ENCODE measurements at regions not wholly inside any gene's neighbourhood (a gene's known extent, or its start where the extent isn't known, plus 50 kb on each side); places are given as distances from the start of the nearest gene placed in this dataset.

DNA sequence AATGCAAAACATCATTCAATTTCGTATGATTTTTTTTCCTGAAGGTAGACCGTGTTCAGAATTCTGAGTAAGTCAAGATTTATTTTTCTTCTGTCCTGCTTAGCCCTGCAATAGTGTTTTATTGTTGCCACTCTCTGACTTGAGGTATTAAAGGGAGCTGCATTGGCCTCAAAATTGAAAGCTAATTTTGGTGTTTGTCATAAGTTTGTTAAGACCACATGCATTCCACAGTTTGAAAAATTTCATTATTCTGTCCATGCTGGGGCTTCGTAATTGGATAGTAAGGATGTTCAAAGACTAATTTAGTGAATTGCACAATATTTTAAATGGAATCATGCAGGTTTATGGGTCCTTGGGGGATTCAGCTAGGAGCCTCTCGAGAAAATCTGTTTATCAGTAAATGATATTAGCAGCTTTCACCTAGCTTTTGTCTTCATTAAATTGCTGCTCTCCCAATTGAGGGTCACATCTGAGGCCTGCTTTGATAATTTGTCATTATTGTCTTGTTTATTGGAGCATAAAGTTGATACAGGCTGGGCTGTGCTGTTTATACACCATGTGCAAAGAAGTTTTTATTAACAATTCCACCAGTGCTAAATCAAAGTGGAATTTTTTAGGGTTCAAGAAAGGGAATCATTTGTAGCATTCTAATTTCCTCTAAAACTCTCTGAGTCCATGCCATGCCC lies 339.8 kb upstream of the OBI1 start:
- Mint-ChIP-seq H3K36me3 (no peaks in the 10 kb centered on the region), H3K27me3 (ENCODE audit: low read depth) (no peaks in the 10 kb centered on the region), H3K9me3 (no peaks in the 10 kb centered on the region), H3K4me1 (peaks cover 16% of the 10 kb centered on the region), H3K4me3 (no peak overlapping the region), H3K27ac (no peak overlapping the region)
- ChIA-PET CTCF (no interaction called here), POLR2A (no interaction called here)
- DNase-seq (ENCODE audit: low spot score) (no peak), ATAC-seq (no peak)
- TF ChIP-seq GABPB1 (CRISPR knock-in tag; IDR thresholded peaks at IDR 0.05) (no peak), GRHL2 (CRISPR knock-in tag; IDR thresholded peaks at IDR 0.05; ENCODE audit: insufficient replicate concordance, severe bottlenecking) (no peak), SOX15 (CRISPR knock-in tag; IDR thresholded peaks at IDR 0.05) (no peak), ZNF317 (CRISPR knock-in tag; IDR thresholded peaks at IDR 0.05; ENCODE audit: borderline replicate concordance, low read depth) (no peak), SMAD3 (CRISPR knock-in tag; IDR thresholded peaks at IDR 0.05; ENCODE audit: borderline replicate concordance) (no peak), TP53 (CRISPR knock-in tag; IDR thresholded peaks at IDR 0.05) (no peak), NR2C2 (CRISPR knock-in tag; IDR thresholded peaks at IDR 0.05) (no peak), ESRRA (CRISPR knock-in tag; IDR thresholded peaks at IDR 0.05; ENCODE audit: borderline replicate concordance) (no peak), SP1 (CRISPR knock-in tag; conservative IDR thresholded peaks at IDR 0.05) (no peak), TEAD4 (CRISPR knock-in tag; IDR thresholded peaks at IDR 0.05) (no peak)
- TF ChIP-seq, protein P1, sequence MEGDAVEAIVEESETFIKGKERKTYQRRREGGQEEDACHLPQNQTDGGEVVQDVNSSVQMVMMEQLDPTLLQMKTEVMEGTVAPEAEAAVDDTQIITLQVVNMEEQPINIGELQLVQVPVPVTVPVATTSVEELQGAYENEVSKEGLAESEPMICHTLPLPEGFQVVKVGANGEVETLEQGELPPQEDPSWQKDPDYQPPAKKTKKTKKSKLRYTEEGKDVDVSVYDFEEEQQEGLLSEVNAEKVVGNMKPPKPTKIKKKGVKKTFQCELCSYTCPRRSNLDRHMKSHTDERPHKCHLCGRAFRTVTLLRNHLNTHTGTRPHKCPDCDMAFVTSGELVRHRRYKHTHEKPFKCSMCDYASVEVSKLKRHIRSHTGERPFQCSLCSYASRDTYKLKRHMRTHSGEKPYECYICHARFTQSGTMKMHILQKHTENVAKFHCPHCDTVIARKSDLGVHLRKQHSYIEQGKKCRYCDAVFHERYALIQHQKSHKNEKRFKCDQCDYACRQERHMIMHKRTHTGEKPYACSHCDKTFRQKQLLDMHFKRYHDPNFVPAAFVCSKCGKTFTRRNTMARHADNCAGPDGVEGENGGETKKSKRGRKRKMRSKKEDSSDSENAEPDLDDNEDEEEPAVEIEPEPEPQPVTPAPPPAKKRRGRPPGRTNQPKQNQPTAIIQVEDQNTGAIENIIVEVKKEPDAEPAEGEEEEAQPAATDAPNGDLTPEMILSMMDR (IDR thresholded peaks at IDR 0.05) = no peak
- TF ChIP-seq, protein P2, sequence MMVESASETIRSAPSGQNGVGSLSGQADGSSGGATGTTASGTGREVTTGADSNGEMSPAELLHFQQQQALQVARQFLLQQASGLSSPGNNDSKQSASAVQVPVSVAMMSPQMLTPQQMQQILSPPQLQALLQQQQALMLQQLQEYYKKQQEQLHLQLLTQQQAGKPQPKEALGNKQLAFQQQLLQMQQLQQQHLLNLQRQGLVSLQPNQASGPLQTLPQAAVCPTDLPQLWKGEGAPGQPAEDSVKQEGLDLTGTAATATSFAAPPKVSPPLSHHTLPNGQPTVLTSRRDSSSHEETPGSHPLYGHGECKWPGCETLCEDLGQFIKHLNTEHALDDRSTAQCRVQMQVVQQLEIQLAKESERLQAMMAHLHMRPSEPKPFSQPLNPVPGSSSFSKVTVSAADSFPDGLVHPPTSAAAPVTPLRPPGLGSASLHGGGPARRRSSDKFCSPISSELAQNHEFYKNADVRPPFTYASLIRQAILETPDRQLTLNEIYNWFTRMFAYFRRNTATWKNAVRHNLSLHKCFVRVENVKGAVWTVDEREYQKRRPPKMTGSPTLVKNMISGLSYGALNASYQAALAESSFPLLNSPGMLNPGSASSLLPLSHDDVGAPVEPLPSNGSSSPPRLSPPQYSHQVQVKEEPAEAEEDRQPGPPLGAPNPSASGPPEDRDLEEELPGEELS (CRISPR knock-in tag; IDR thresholded peaks at IDR 0.05) = no peak
- TF ChIP-seq, protein P3, sequence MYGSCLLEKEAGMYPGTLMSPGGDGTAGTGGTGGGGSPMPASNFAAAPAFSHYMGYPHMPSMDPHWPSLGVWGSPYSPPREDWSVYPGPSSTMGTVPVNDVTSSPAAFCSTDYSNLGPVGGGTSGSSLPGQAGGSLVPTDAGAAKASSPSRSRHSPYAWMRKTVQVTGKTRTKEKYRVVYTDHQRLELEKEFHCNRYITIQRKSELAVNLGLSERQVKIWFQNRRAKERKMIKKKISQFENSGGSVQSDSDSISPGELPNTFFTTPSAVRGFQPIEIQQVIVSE (CRISPR knock-in tag; IDR thresholded peaks at IDR 0.05; ENCODE audit: borderline replicate concordance) = no peak
- TF ChIP-seq, protein P4, sequence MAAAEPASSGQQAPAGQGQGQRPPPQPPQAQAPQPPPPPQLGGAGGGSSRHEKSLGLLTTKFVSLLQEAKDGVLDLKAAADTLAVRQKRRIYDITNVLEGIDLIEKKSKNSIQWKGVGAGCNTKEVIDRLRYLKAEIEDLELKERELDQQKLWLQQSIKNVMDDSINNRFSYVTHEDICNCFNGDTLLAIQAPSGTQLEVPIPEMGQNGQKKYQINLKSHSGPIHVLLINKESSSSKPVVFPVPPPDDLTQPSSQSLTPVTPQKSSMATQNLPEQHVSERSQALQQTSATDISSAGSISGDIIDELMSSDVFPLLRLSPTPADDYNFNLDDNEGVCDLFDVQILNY (CRISPR knock-in tag; IDR thresholded peaks at IDR 0.05) = no peak
- TF ChIP-seq, protein P5, sequence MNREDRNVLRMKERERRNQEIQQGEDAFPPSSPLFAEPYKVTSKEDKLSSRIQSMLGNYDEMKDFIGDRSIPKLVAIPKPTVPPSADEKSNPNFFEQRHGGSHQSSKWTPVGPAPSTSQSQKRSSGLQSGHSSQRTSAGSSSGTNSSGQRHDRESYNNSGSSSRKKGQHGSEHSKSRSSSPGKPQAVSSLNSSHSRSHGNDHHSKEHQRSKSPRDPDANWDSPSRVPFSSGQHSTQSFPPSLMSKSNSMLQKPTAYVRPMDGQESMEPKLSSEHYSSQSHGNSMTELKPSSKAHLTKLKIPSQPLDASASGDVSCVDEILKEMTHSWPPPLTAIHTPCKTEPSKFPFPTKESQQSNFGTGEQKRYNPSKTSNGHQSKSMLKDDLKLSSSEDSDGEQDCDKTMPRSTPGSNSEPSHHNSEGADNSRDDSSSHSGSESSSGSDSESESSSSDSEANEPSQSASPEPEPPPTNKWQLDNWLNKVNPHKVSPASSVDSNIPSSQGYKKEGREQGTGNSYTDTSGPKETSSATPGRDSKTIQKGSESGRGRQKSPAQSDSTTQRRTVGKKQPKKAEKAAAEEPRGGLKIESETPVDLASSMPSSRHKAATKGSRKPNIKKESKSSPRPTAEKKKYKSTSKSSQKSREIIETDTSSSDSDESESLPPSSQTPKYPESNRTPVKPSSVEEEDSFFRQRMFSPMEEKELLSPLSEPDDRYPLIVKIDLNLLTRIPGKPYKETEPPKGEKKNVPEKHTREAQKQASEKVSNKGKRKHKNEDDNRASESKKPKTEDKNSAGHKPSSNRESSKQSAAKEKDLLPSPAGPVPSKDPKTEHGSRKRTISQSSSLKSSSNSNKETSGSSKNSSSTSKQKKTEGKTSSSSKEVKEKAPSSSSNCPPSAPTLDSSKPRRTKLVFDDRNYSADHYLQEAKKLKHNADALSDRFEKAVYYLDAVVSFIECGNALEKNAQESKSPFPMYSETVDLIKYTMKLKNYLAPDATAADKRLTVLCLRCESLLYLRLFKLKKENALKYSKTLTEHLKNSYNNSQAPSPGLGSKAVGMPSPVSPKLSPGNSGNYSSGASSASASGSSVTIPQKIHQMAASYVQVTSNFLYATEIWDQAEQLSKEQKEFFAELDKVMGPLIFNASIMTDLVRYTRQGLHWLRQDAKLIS (CRISPR knock-in tag; IDR thresholded peaks at IDR 0.05; ENCODE audit: borderline replicate concordance) = no peak
- TF ChIP-seq, protein P6, sequence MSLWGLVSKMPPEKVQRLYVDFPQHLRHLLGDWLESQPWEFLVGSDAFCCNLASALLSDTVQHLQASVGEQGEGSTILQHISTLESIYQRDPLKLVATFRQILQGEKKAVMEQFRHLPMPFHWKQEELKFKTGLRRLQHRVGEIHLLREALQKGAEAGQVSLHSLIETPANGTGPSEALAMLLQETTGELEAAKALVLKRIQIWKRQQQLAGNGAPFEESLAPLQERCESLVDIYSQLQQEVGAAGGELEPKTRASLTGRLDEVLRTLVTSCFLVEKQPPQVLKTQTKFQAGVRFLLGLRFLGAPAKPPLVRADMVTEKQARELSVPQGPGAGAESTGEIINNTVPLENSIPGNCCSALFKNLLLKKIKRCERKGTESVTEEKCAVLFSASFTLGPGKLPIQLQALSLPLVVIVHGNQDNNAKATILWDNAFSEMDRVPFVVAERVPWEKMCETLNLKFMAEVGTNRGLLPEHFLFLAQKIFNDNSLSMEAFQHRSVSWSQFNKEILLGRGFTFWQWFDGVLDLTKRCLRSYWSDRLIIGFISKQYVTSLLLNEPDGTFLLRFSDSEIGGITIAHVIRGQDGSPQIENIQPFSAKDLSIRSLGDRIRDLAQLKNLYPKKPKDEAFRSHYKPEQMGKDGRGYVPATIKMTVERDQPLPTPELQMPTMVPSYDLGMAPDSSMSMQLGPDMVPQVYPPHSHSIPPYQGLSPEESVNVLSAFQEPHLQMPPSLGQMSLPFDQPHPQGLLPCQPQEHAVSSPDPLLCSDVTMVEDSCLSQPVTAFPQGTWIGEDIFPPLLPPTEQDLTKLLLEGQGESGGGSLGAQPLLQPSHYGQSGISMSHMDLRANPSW (CRISPR knock-in tag; conservative IDR thresholded peaks at IDR 0.05; ENCODE audit: low read depth) = no peak
